A549 (cell line): ENCODE measurements at regions not wholly inside any gene's neighbourhood (a gene's known extent, or its start where the extent isn't known, plus 50 kb on each side); places are given as distances from the start of the nearest gene placed in this dataset.

ENCODE experiments used
- ATAC-seq, 2 experiments: fragments of 200-7000 bp in 1 of 2; fragments of >200 bp in 1 of 2; cut with Nextera tagmentation in 1 of 2; cut with Tn5 transposase in 1 of 2; 3 replicates each; pipeline versions ENCODE4 v1.8.0 to v1.9.1; 2018 to 2020; ENCODE audit warnings: mild to moderate bottlenecking in 1 of 2, moderate library complexity in 1 of 2
- CTCF ChIA-PET: fragments of 300-600 bp; sonication (Branson Sonifier 250); formaldehyde crosslinking; extraction: SDS; loops from one replicate; lab custom pipeline; 2021; ENCODE audit warnings: antibody characterized with exemption, inconsistent platforms; lab: Yijun Ruan, JAX
- POLR2A ChIA-PET: fragments of 350-600 bp; formaldehyde crosslinking; extraction: SDS; loops from one replicate; lab custom pipeline; 2021; ENCODE audit warnings: antibody characterized with exemption, inconsistent platforms; lab: Yijun Ruan, JAX
- DNase-seq, 2 experiments: peaks; one replicate each; pipeline versions ENCODE4 v3.0.0 to v3.0.0-alpha.2; 2011 to 2016; ENCODE audit warnings: low read depth in 1 of 2, low spot score in 1 of 2
- FAIRE-seq: peaks from 2 replicates; lab custom pipeline; 2011; peaks lifted over from hg19 to GRCh38; lab: Jason Lieb, UNC
- H3K27ac ChIP-seq, 2 experiments: fragments of >200 bp; sonication (Bioruptor Twin); formaldehyde crosslinking; 3 replicates each; pipeline ENCODE4 v1.5.1; 2016 to 2017
- H3K4me1 ChIP-seq: fragments of >200 bp; sonication (Bioruptor Twin); formaldehyde crosslinking; 3 replicates; pipeline ENCODE4 v1.6.1; 2016
- H3K4me2 ChIP-seq: fragments of >200 bp; sonication (Bioruptor Twin); formaldehyde crosslinking; 3 replicates; pipeline ENCODE4 v1.6.1; 2016
- H3K4me3 ChIP-seq: fragments of >200 bp; sonication (Bioruptor Twin); formaldehyde crosslinking; 3 replicates; pipeline ENCODE4 v1.5.1; 2016
- H3K9me3 ChIP-seq: fragments of >200 bp; sonication (Bioruptor Twin); formaldehyde crosslinking; 3 replicates; pipeline ENCODE4 v1.6.1; 2016
- BCL3 ChIP-seq: fragments of >200 bp; sonication (Bioruptor Twin); formaldehyde crosslinking; IDR thresholded peaks from 3 replicates; pipeline ENCODE4 v1.6.1; 2016
- CBX8 ChIP-seq: fragments of 200-600 bp; sonication (generic); IDR thresholded peaks from 2 replicates; pipeline ENCODE4 v1.6.1; 2016
- CHD2 ChIP-seq: fragments of 150-350 bp; IDR thresholded peaks from 2 replicates; pipeline ENCODE4 v1.6.1; 2014; ENCODE audit warnings: low read length; ENCODE audit not compliant: partially characterized antibody
- EHMT2 ChIP-seq: fragments of 200-600 bp; sonication (generic); IDR thresholded peaks from 2 replicates; pipeline ENCODE4 v1.6.1; 2016; ENCODE audit warnings: antibody characterized with exemption, low read depth, mild to moderate bottlenecking, moderate library complexity
- ESRRA ChIP-seq: fragments of 150-350 bp; IDR thresholded peaks from 2 replicates; pipeline ENCODE4 v1.6.1; 2014; ENCODE audit warnings: mild to moderate bottlenecking, low read length, borderline replicate concordance
- FOXS1 ChIP-seq: fragments of 250-450 bp; sonication (Bioruptor Pico); IDR thresholded peaks from 2 replicates; pipeline ENCODE4 v1.5.0; 2020; ENCODE audit warnings: mild to moderate bottlenecking, moderate library complexity
- GATA3 ChIP-seq: IDR thresholded peaks from 2 replicates; pipeline ENCODE4 v1.6.1; 2012; ENCODE audit warnings: borderline replicate concordance
- HDAC2 ChIP-seq: fragments of 200-600 bp; sonication (generic); IDR thresholded peaks from 2 replicates; pipeline ENCODE4 v1.6.1; 2016
- HOXA7 ChIP-seq: fragments of 250-450 bp; sonication (Bioruptor Pico); IDR thresholded peaks from 2 replicates; pipeline ENCODE4 v1.5.0; 2020; ENCODE audit warnings: mild to moderate bottlenecking, moderate library complexity
- HOXB5 ChIP-seq: fragments of 250-450 bp; sonication (Bioruptor Pico); IDR thresholded peaks from 2 replicates; pipeline ENCODE4 v1.5.0; 2020; ENCODE audit warnings: mild to moderate bottlenecking, moderate library complexity
- JUN ChIP-seq, 2 experiments: fragments of >200 bp; sonication (Bioruptor Twin); formaldehyde crosslinking; IDR thresholded peaks; 2 replicates in 1 of 2; 3 replicates in 1 of 2; pipeline ENCODE4 v1.6.1; 2016 to 2017
- JUNB ChIP-seq: fragments of >200 bp; sonication (Bioruptor Twin); formaldehyde crosslinking; IDR thresholded peaks from 2 replicates; pipeline ENCODE4 v1.6.1; 2016
- KDM1A ChIP-seq: fragments of 200-600 bp; sonication (generic); IDR thresholded peaks from 2 replicates; pipeline ENCODE4 v1.6.1; 2016; ENCODE audit warnings: low read depth, mild to moderate bottlenecking
- MAZ ChIP-seq: fragments of 150-350 bp; IDR thresholded peaks from 2 replicates; pipeline ENCODE4 v1.6.1; 2014; ENCODE audit warnings: antibody characterized with exemption, low read depth, low read length, borderline replicate concordance
- MYC ChIP-seq: IDR thresholded peaks from 2 replicates; pipeline ENCODE4 v1.6.1; 2012; ENCODE audit warnings: mild to moderate bottlenecking, inconsistent platforms, low read length, improper control_type of control experiment, borderline replicate concordance
- POLR2AphosphoS2 ChIP-seq: conservative IDR thresholded peaks from 2 replicates; pipeline ENCODE4 v1.6.1; 2012; ENCODE audit warnings: low read length, improper control_type of control experiment, inconsistent platforms
- RARB ChIP-seq: fragments of 250-450 bp; sonication (Bioruptor Pico); IDR thresholded peaks from 2 replicates; pipeline ENCODE4 v1.8.0; 2021; ENCODE audit warnings: mild to moderate bottlenecking, moderate library complexity
- REST ChIP-seq: fragments of 200-600 bp; sonication (generic); IDR thresholded peaks from 2 replicates; pipeline ENCODE4 v1.6.1; 2016; ENCODE audit warnings: antibody characterized with exemption, mild to moderate bottlenecking, moderate library complexity
- RNF2 ChIP-seq: fragments of 200-600 bp; sonication (generic); IDR thresholded peaks from 2 replicates; pipeline ENCODE4 v1.6.1; 2016; ENCODE audit warnings: low read depth, mild to moderate bottlenecking, antibody characterized with exemption, moderate library complexity, borderline replicate concordance
- SREBF2 ChIP-seq: fragments of 450-650 bp; IDR thresholded peaks from 2 replicates; pipeline ENCODE4 v1.6.1; 2014; ENCODE audit warnings: mild to moderate bottlenecking, moderate library complexity
- TFCP2L1 ChIP-seq: fragments of 250-450 bp; sonication (Bioruptor Pico); IDR thresholded peaks from 2 replicates; pipeline ENCODE4 v1.5.0; 2021; ENCODE audit warnings: mild to moderate bottlenecking
- ZFP36 ChIP-seq: fragments of 450-650 bp; IDR thresholded peaks from 2 replicates; pipeline ENCODE4 v1.6.1; 2014; ENCODE audit warnings: borderline replicate concordance; ENCODE audit not compliant: partially characterized antibody
- WGBS: methylation state at CpG from one replicate; pipeline ENCODE4 v1.1.6; 2017; ENCODE audit errors: missing lambda C conversion rate; 5-methylcytosine and 5-hydroxymethylcytosine counted together
- TF ChIP-seq, protein P1 (sequence below): IDR thresholded peaks from 2 replicates; pipeline ENCODE4 v1.6.1; 2012; ENCODE audit warnings: low read depth, borderline replicate concordance
- TF ChIP-seq, protein P2 (sequence below): fragments of >200 bp; sonication (Bioruptor Twin); formaldehyde crosslinking; IDR thresholded peaks from 2 replicates; pipeline ENCODE4 v1.6.1; 2016
- TF ChIP-seq, protein P3 (sequence below): fragments of 150-350 bp; IDR thresholded peaks from 2 replicates; pipeline ENCODE4 v1.6.1; 2014; ENCODE audit warnings: low read depth, mild to moderate bottlenecking, low read length

- FAIRE-seq (no peak), ATAC-seq (no peak)
- ChIA-PET POLR2A (interaction anchor here (0.5 kb wide), 1 partner anchor 62 kb away, joined by 3 read pairs; no protein-coding TSS in a partner anchor), CTCF (interaction anchor here (1.3 kb wide), 1 partner anchor 14 kb away, joined by 4 read pairs; no protein-coding TSS in a partner anchor)
- H3K4me3 ChIP-seq = no peak overlapping the region
- no peaks in the 10 kb centered on the region for H3K4me1 ChIP-seq
- TF ChIP-seq EHMT2 (no peak), HOXA7 (no peak), ZFP36 (no peak), MAZ (no peak), POLR2AphosphoS2 (no peak), RNF2 (no peak), JUNB (no peak), ESRRA (no peak), MYC (no peak), HDAC2 (no peak), HOXB5 (no peak)
- TF ChIP-seq, protein P1, sequence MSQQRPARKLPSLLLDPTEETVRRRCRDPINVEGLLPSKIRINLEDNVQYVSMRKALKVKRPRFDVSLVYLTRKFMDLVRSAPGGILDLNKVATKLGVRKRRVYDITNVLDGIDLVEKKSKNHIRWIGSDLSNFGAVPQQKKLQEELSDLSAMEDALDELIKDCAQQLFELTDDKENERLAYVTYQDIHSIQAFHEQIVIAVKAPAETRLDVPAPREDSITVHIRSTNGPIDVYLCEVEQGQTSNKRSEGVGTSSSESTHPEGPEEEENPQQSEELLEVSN = no peak
- TF ChIP-seq, protein P2, sequence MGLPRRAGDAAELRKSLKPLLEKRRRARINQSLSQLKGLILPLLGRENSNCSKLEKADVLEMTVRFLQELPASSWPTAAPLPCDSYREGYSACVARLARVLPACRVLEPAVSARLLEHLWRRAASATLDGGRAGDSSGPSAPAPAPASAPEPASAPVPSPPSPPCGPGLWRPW = no peak
- TF ChIP-seq, protein P3, sequence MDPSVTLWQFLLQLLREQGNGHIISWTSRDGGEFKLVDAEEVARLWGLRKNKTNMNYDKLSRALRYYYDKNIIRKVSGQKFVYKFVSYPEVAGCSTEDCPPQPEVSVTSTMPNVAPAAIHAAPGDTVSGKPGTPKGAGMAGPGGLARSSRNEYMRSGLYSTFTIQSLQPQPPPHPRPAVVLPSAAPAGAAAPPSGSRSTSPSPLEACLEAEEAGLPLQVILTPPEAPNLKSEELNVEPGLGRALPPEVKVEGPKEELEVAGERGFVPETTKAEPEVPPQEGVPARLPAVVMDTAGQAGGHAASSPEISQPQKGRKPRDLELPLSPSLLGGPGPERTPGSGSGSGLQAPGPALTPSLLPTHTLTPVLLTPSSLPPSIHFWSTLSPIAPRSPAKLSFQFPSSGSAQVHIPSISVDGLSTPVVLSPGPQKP = no peak
- TF ChIP-seq, all 56 proteins: peak for 0
- no peak overlapping the region for H3K27ac ChIP-seq
- peaks cover 1% of the 10 kb centered on the region; the same call in 1 of the 3 replicates for H3K9me3 ChIP-seq
- H3K4me2 ChIP-seq = no peak overlapping the region
- 8% methylated on average over 2 of the region's 2 CpGs for WGBS
- DNase-seq = no peak
Observed at GRCh38 chr4:74855879-74856278, 61.6 kb upstream of the BTC start.

DNA sequence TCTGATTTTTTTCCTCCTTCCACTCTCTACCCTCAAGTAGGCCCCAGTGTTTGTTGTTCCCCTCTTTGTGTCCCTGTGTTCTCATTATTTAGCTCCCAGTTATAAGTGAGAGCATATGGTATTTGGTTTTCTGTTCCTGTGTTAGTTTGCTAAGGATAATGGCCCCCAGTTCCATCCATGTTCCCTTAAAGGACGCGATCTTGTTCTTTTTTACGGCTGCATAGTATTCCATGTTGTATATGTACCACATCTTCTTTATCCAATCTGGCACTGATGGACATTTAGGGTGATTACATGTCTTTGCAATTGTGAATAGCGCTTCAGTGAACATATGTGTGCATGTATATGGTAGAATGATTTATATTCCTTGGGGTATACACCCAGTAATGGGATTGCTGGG, 54.5 kb upstream of the BTC start:
- DNase-seq = no peak
- H3K27ac ChIP-seq = no peak overlapping the region
- H3K4me3 ChIP-seq = no peak overlapping the region
- TF ChIP-seq POLR2AphosphoS2 (no peak), FOXS1 (CRISPR knock-in tag) (no peak), CHD2 (no peak), RARB (CRISPR knock-in tag) (no peak)
- peaks cover 4% of the 10 kb centered on the region; the same call in 1 of the 3 replicates for H3K9me3 ChIP-seq
- ChIA-PET POLR2A (no interaction called here), CTCF (interaction anchor here (2.0 kb wide), 1 partner anchor 26 kb away, joined by 6 read pairs; no protein-coding TSS in a partner anchor)
- no peak overlapping the region for H3K4me2 ChIP-seq
- no peak for FAIRE-seq
- 78% methylated on average over 4 of the region's 4 CpGs for whole genome bisulfite sequencing
- no peak for ATAC-seq
- H3K4me1 ChIP-seq = no peaks in the 10 kb centered on the region

- H3K4me3 ChIP-seq = no peak overlapping the region
- H3K4me2 ChIP-seq = no peak overlapping the region
- DNase-seq = no peak
- FAIRE-seq = no peak
- POLR2A ChIA-PET = no interaction called here
- CTCF ChIA-PET = no interaction called here
- no peaks in the 10 kb centered on the region for H3K4me1 ChIP-seq
- ATAC-seq = no peak
- H3K27ac ChIP-seq = no peak overlapping the region
- WGBS = 84% methylated on average over 1 of the region's 1 CpG
- TF ChIP-seq EHMT2 (no peak), CBX8 (no peak), GATA3 (no peak), RARB (CRISPR knock-in tag) (no peak), TFCP2L1 (CRISPR knock-in tag) (no peak), KDM1A (no peak), JUN (IDR thresholded peaks at IDR 0.05) (no peak), SREBF2 (no peak), BCL3 (no peak), REST (no peak)
- TF ChIP-seq, protein P2 = no peak
- TF ChIP-seq, protein P1 = no peak
- H3K9me3 ChIP-seq = peaks cover 3% of the 10 kb centered on the region; the same call in 1 of the 3 replicates
Observed at GRCh38 chr4:74845834-74846233, 51.5 kb upstream of the BTC start.
